BLaER1 treated with 17β-estradiol and CSF1 and Interleukin-3, amounts not matched to agents 10 nM and 100 nM (cell line): ENCODE measurements at regions not wholly inside any gene's neighbourhood (a gene's known extent, or its start where the extent isn't known, plus 50 kb on each side); places are given as distances from the start of the nearest gene placed in this dataset.

Experiments used
- H3K27ac ChIP-seq, 11 experiments: shearing (Covaris generic); formaldehyde crosslinking; 2 replicates each; pipeline ENCODE4 v1.8.1; 2022
- H3K27me3 ChIP-seq, 11 experiments: shearing (Covaris generic); formaldehyde crosslinking; 2 replicates each; pipeline ENCODE4 v1.8.1; 2022
- H3K36me3 ChIP-seq, 11 experiments: shearing (Covaris generic); formaldehyde crosslinking; 2 replicates each; pipeline ENCODE4 v1.8.1; 2022
- H3K4me1 ChIP-seq, 10 experiments: shearing (Covaris generic); formaldehyde crosslinking; 2 replicates each; pipeline ENCODE4 v1.8.1; 2022
- H3K4me2 ChIP-seq, 11 experiments: shearing (Covaris generic); formaldehyde crosslinking; 2 replicates each; pipeline ENCODE4 v1.8.1; 2022
- H3K4me3 ChIP-seq, 10 experiments: shearing (Covaris generic); formaldehyde crosslinking; 2 replicates each; pipeline ENCODE4 v1.8.1; 2022
- H3K9ac ChIP-seq, 11 experiments: shearing (Covaris generic); formaldehyde crosslinking; 2 replicates each; pipeline ENCODE4 v1.8.1; 2022
- H3K9me3 ChIP-seq, 11 experiments: shearing (Covaris generic); formaldehyde crosslinking; replicated peaks in 1 of 11; 2 replicates each; pipeline ENCODE4 v1.8.1; 2022
- H4K20me1 ChIP-seq, 11 experiments: shearing (Covaris generic); formaldehyde crosslinking; 2 replicates each; pipeline ENCODE4 v1.8.1; 2022
- Cebpa-rat ChIP-seq, 11 experiments: shearing (Covaris generic); IDR thresholded peaks; 2 replicates each; pipeline ENCODE4 v1.8.1; 2022

- H3K4me3 ChIP-seq, result no peak overlapping the region
- H3K27ac ChIP-seq, result no peak overlapping the region
- H3K9me3 ChIP-seq, result no peaks in the 10 kb centered on the region
- no peaks in the 10 kb centered on the region for H3K4me1 ChIP-seq
- no peak for TF ChIP-seq Cebpa-rat (IDR thresholded peaks at IDR 0.05)
- H3K4me2 ChIP-seq, result no peak overlapping the region
- no peaks in the 10 kb centered on the region for H3K27me3 ChIP-seq
- H3K36me3 ChIP-seq, result no peaks in the 10 kb centered on the region
- H4K20me1 ChIP-seq, result no peaks in the 10 kb centered on the region
- H3K9ac ChIP-seq, result no peak overlapping the region
Measured at GRCh38 chr4:124253080-124253479, 459.5 kb downstream of the ANKRD50 start.

- H3K9ac ChIP-seq, result no peak overlapping the region
Measured at GRCh38 chr4:124262211-124263179, 450.0 kb downstream of the ANKRD50 start.

GRCh38 chr4:124265701-124266100 lies 446.8 kb downstream of the ANKRD50 start:
- H3K4me3 ChIP-seq, result no peak overlapping the region
- no peak overlapping the region for H3K4me2 ChIP-seq
- no peaks in the 10 kb centered on the region for H3K27me3 ChIP-seq
- H3K9ac ChIP-seq, result no peak overlapping the region
- no peaks in the 10 kb centered on the region for H3K36me3 ChIP-seq
- no peaks in the 10 kb centered on the region for H3K4me1 ChIP-seq
- H4K20me1 ChIP-seq, result no peaks in the 10 kb centered on the region
- no peak overlapping the region for H3K27ac ChIP-seq
- H3K9me3 ChIP-seq, result peaks cover 0 to 9% (median 4%) of the 10 kb centered on the region in 11 experiments; a peak in 10 of 22 replicates
- TF ChIP-seq Cebpa-rat (IDR thresholded peaks at IDR 0.05), result no peak

More at GRCh38 chr4:124262211-124263179, 450.0 kb downstream of the ANKRD50 start:
- no peak for TF ChIP-seq Cebpa-rat (IDR thresholded peaks at IDR 0.05)
- no peak overlapping the region for H3K4me2 ChIP-seq
- no peaks in the 10 kb centered on the region for H3K36me3 ChIP-seq
- no peak overlapping the region for H3K4me3 ChIP-seq
- no peaks in the 10 kb centered on the region for H3K27me3 ChIP-seq
- H3K27ac ChIP-seq, result no peak overlapping the region
- no peaks in the 10 kb centered on the region for H3K4me1 ChIP-seq
- H3K9me3 ChIP-seq, result no peaks in the 10 kb centered on the region
- H4K20me1 ChIP-seq, result no peaks in the 10 kb centered on the region

- no peak overlapping the region for H3K27ac ChIP-seq
Measured at GRCh38 chr4:124266721-124267120, 445.8 kb downstream of the ANKRD50 start.

GRCh38 chr4:124276461-124276860 lies 436.1 kb downstream of the ANKRD50 start:
- no peaks in the 10 kb centered on the region for H3K36me3 ChIP-seq
- H3K9ac ChIP-seq, result no peak overlapping the region
- no peak overlapping the region for H3K27ac ChIP-seq
- no peaks in the 10 kb centered on the region for H4K20me1 ChIP-seq
- TF ChIP-seq Cebpa-rat (IDR thresholded peaks at IDR 0.05), result no peak
- peaks cover 0 to 6% (median 0%) of the 10 kb centered on the region in 11 experiments; a peak in 1 of 22 replicates for H3K9me3 ChIP-seq
- no peak overlapping the region for H3K4me2 ChIP-seq
- no peaks in the 10 kb centered on the region for H3K4me1 ChIP-seq
- H3K27me3 ChIP-seq, result no peaks in the 10 kb centered on the region
- H3K4me3 ChIP-seq, result no peak overlapping the region

More at GRCh38 chr4:124266721-124267120, 445.8 kb downstream of the ANKRD50 start:
- H3K9me3 ChIP-seq, result peaks cover 0 to 11% (median 6%) of the 10 kb centered on the region in 11 experiments; a peak in 10 of 22 replicates
- H3K36me3 ChIP-seq, result no peaks in the 10 kb centered on the region
- H3K9ac ChIP-seq, result no peak overlapping the region
- no peaks in the 10 kb centered on the region for H4K20me1 ChIP-seq
- no peaks in the 10 kb centered on the region for H3K4me1 ChIP-seq
- TF ChIP-seq Cebpa-rat (IDR thresholded peaks at IDR 0.05), result no peak
- no peak overlapping the region for H3K4me2 ChIP-seq
- no peak overlapping the region for H3K4me3 ChIP-seq
- no peaks in the 10 kb centered on the region for H3K27me3 ChIP-seq

- Histone ChIP-seq H3K4me1 (no peaks in the 10 kb centered on the region), H3K4me3 (no peak overlapping the region), H3K36me3 (no peaks in the 10 kb centered on the region), H3K27me3 (no peaks in the 10 kb centered on the region), H3K9me3 (peaks cover 0 to 6% (median 0%) of the 10 kb centered on the region in 11 experiments; a peak in 1 of 22 replicates), H3K9ac (no peak overlapping the region), H4K20me1 (no peaks in the 10 kb centered on the region), H3K27ac (no peak overlapping the region), H3K4me2 (no peak overlapping the region)
- TF ChIP-seq Cebpa-rat (IDR thresholded peaks at IDR 0.05), result no peak
Measured at GRCh38 chr4:124277691-124278090, 434.8 kb downstream of the ANKRD50 start.

GRCh38 chr4:124278477-124278876 lies 434.1 kb downstream of the ANKRD50 start:
- Histone ChIP-seq H4K20me1 (no peaks in the 10 kb centered on the region), H3K4me3 (no peak overlapping the region), H3K4me1 (no peaks in the 10 kb centered on the region), H3K4me2 (no peak overlapping the region), H3K36me3 (no peaks in the 10 kb centered on the region), H3K9ac (no peak overlapping the region), H3K27ac (no peak overlapping the region), H3K27me3 (no peaks in the 10 kb centered on the region), H3K9me3 (peaks cover 0 to 6% (median 0%) of the 10 kb centered on the region in 11 experiments; a peak in 1 of 22 replicates)
- TF ChIP-seq Cebpa-rat (IDR thresholded peaks at IDR 0.05), result no peak

GRCh38 chr4:124279741-124280140 lies 432.8 kb downstream of the ANKRD50 start:
- Histone ChIP-seq H3K9me3 (no peaks in the 10 kb centered on the region), H3K4me3 (no peak overlapping the region), H3K4me2 (no peak overlapping the region), H3K36me3 (no peaks in the 10 kb centered on the region), H3K4me1 (no peaks in the 10 kb centered on the region), H4K20me1 (no peaks in the 10 kb centered on the region), H3K9ac (no peak overlapping the region), H3K27ac (no peak overlapping the region), H3K27me3 (no peaks in the 10 kb centered on the region)
- TF ChIP-seq Cebpa-rat (IDR thresholded peaks at IDR 0.05), result no peak

- no peak overlapping the region for H3K27ac ChIP-seq
- H3K9ac ChIP-seq, result no peak overlapping the region
- no peaks in the 10 kb centered on the region for H3K27me3 ChIP-seq
- no peak overlapping the region for H3K4me2 ChIP-seq
- H3K36me3 ChIP-seq, result no peaks in the 10 kb centered on the region
- H4K20me1 ChIP-seq, result no peaks in the 10 kb centered on the region
- no peak overlapping the region for H3K4me3 ChIP-seq
- TF ChIP-seq Cebpa-rat (IDR thresholded peaks at IDR 0.05), result no peak
- no peaks in the 10 kb centered on the region for H3K9me3 ChIP-seq
- H3K4me1 ChIP-seq, result no peaks in the 10 kb centered on the region
Measured at GRCh38 chr4:124282301-124282898, 430.1 kb downstream of the ANKRD50 start.
